Endothelial cell of umbilical vein (primary cell): ENCODE measurements at regions not wholly inside any gene's neighbourhood (a gene's known extent, or its start where the extent isn't known, plus 50 kb on each side); places are given as distances from the start of the nearest gene placed in this dataset.

Source experiments
- BruUV-seq: library from RNA; stranded (reverse); fragments of 400-500 nt; replicated peaks from 2 replicates; lab custom pipeline; 2021; lab: Mats Ljungman, UMichigan
- CTCF ChIA-PET: fragments of 300-600, 350-600 bp; sonication (Branson Sonifier 250); formaldehyde crosslinking; loops from one replicate; lab custom pipeline; 2021; ENCODE audit warnings: antibody characterized with exemption, inconsistent platforms; lab: Charles Lee
- POLR2A ChIA-PET: fragments of 300-600, 350-600 bp; sonication (Branson Sonifier 250); formaldehyde crosslinking; loops from one replicate; lab custom pipeline; 2021; ENCODE audit warnings: antibody characterized with exemption, inconsistent platforms; lab: Charles Lee
- DNase-seq: peaks from one replicate; pipeline ENCODE4 v3.0.0-alpha.2; 2011; ENCODE audit warnings: low read depth, low spot score
- FAIRE-seq: peaks from 2 replicates; lab custom pipeline; 2011; peaks lifted over from hg19 to GRCh38; lab: Jason Lieb, UNC
- H2AFZ ChIP-seq: 2 replicates; pipeline ENCODE4 v1.6.0; 2012; ENCODE audit warnings: low read depth, low read length, control low read depth, inconsistent platforms
- H3K27ac ChIP-seq: 2 replicates; pipeline ENCODE4 v1.5.1; 2011; ENCODE audit warnings: low read depth, mild to moderate bottlenecking, control low read depth, low read length, moderate library complexity; ENCODE audit not compliant: insufficient read depth
- H3K27me3 ChIP-seq, 2 experiments: 2 replicates each; pipeline versions ENCODE4 v1.6.0 to v1.6.1; 2011; ENCODE audit warnings: low read length in 2 of 2, mixed read lengths in 1 of 2; ENCODE audit not compliant: control insufficient read depth in 2 of 2, insufficient read depth in 2 of 2
- H3K36me3 ChIP-seq, 2 experiments: 2 replicates in 1 of 2; 3 replicates in 1 of 2; pipeline ENCODE4 v1.5.1; 2011; ENCODE audit warnings: low read length in 2 of 2, mild to moderate bottlenecking in 1 of 2, moderate library complexity in 1 of 2; ENCODE audit not compliant: control insufficient read depth in 2 of 2, insufficient read depth in 2 of 2; ENCODE audit errors: extremely low read depth in 1 of 2
- H3K4me1 ChIP-seq: 3 replicates; pipeline ENCODE4 v1.5.1; 2011; ENCODE audit warnings: mild to moderate bottlenecking, low read length; ENCODE audit not compliant: control insufficient read depth, insufficient read depth; ENCODE audit errors: extremely low read depth
- H3K4me2 ChIP-seq: 2 replicates; pipeline ENCODE4 v1.6.1; 2011; ENCODE audit warnings: low read length, control low read depth, mixed read lengths; ENCODE audit not compliant: insufficient read depth
- H3K4me3 ChIP-seq, 3 experiments: fragments of 200-600 bp in 1 of 3; sonication (generic), shearing (Covaris generic) in 1 of 3; replicated peaks in 1 of 3; 2 replicates each; pipeline ENCODE4 v1.5.1; 2011 to 2016; ENCODE audit warnings: control low read depth in 3 of 3, low read length in 3 of 3, mild to moderate bottlenecking in 2 of 3, inconsistent platforms in 1 of 3, low read depth in 1 of 3, moderate library complexity in 1 of 3; ENCODE audit not compliant: insufficient read depth in 1 of 3
- H3K79me2 ChIP-seq: 2 replicates; pipeline ENCODE4 v1.6.0; 2012; ENCODE audit warnings: low read length, inconsistent platforms; ENCODE audit not compliant: control insufficient read depth, insufficient read depth
- H3K9ac ChIP-seq: replicated peaks from 2 replicates; pipeline ENCODE3; 2011; ENCODE audit warnings: low read length, control low read depth; ENCODE audit not compliant: insufficient read depth; ENCODE audit errors: extremely low read depth
- H3K9me1 ChIP-seq: replicated peaks from 3 replicates; pipeline ENCODE4 v1.6.0; 2011; ENCODE audit warnings: mild to moderate bottlenecking, low read length; ENCODE audit not compliant: control insufficient read depth, insufficient read depth; ENCODE audit errors: extremely low read depth
- H3K9me3 ChIP-seq: replicated peaks from 2 replicates; pipeline ENCODE4 v1.5.1; 2012; ENCODE audit warnings: low read length, inconsistent platforms; ENCODE audit not compliant: control insufficient read depth, insufficient read depth
- H4K20me1 ChIP-seq: replicated peaks from 2 replicates; pipeline ENCODE3; 2011; ENCODE audit warnings: mild to moderate bottlenecking, low read length; ENCODE audit not compliant: control insufficient read depth, insufficient read depth; ENCODE audit errors: extremely low read depth
- EZH2 ChIP-seq: IDR thresholded peaks from 2 replicates; pipeline ENCODE4 v1.6.1; 2012; ENCODE audit warnings: borderline replicate concordance, low read depth, mild to moderate bottlenecking, moderate library complexity, low read length, inconsistent platforms; ENCODE audit not compliant: severe bottlenecking
- FOS ChIP-seq: IDR thresholded peaks from 2 replicates; pipeline ENCODE4 v1.6.1; 2011; ENCODE audit warnings: mild to moderate bottlenecking, low read length, moderate library complexity, borderline replicate concordance; ENCODE audit not compliant: insufficient read depth
- GATA2 ChIP-seq: IDR thresholded peaks from 2 replicates; pipeline ENCODE4 v1.7.0; 2011; ENCODE audit warnings: low read depth, mild to moderate bottlenecking, moderate library complexity, mixed read lengths, low read length; ENCODE audit not compliant: insufficient read length, insufficient read depth
- JUN ChIP-seq: IDR thresholded peaks from 2 replicates; pipeline ENCODE4 v1.6.1; 2011; ENCODE audit warnings: borderline replicate concordance, low read depth; ENCODE audit not compliant: insufficient read length, insufficient read depth
- MAX ChIP-seq: IDR thresholded peaks from 2 replicates; pipeline ENCODE4 v1.6.1; 2011; ENCODE audit not compliant: insufficient read depth, insufficient read length
- MYC ChIP-seq: IDR thresholded peaks from one replicate; pipeline ENCODE4 v1.6.1; 2011; ENCODE audit warnings: mild to moderate bottlenecking, low read depth, low read length
- POLR2A ChIP-seq: IDR thresholded peaks from 2 replicates; pipeline ENCODE4 v1.6.1; 2012; ENCODE audit warnings: low read depth, mild to moderate bottlenecking, control low read depth, low read length
- POLR2AphosphoS5 ChIP-seq: IDR thresholded peaks from 2 replicates; pipeline ENCODE4 v1.6.1; 2012; ENCODE audit warnings: low read depth, mild to moderate bottlenecking, control low read depth, low read length, moderate library complexity; ENCODE audit not compliant: insufficient read depth
- dilution Hi-C: fragments of 300-500 bp; cut with MboI; formaldehyde crosslinking; loops from one replicate; pipeline ENCODE4 v1.15.0; 2019; ENCODE audit warnings: low sequenced_read_pairs; ENCODE audit not compliant: extremely low pct_ligation_motif_present
- intact Hi-C: fragments of 100-400 bp; cut with micrococcal nuclease; formaldehyde crosslinking; loops from one replicate; pipeline ENCODE4 v1.10.0; 2022
- TF ChIP-seq, protein P1 (sequence below), 2 donors: IDR thresholded peaks; 1 replicate in 1 of 2; 2 replicates in 1 of 2; pipeline ENCODE4 v1.5.1; 2011; ENCODE audit warnings: low read length in 2 of 2, mild to moderate bottlenecking in 2 of 2, moderate library complexity in 2 of 2, control low read depth in 1 of 2, inconsistent platforms in 1 of 2, low read depth in 1 of 2; ENCODE audit not compliant: insufficient read depth in 1 of 2; ENCODE audit errors: extremely low read depth in 1 of 2

DNA sequence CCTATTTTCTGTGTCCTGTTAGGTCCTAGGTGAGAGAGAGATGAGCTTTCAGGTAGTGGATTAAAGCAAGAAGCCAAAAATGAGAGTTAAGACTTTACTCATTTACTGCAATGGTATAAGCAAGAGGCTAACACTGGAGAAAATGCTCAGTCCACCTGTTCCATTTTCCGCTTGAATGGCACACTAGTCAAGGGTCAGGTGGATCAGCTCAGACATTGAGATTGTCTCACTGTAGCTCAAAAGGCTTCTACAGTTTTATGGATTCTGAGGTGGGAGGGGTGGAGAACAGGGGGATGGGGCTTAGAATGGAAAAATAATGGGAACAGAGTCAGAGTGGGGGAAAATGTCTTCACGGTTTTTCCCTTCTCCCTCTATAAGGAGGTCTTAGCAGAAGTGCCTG, 57.3 kb upstream of the MUCL1 start:
- BruUV-seq = no TSS peak
- no peak overlapping the region for H2AFZ ChIP-seq
- intact Hi-C loops = no loop called here
- no peaks in the 10 kb centered on the region for H3K79me2 ChIP-seq
- ChIA-PET POLR2A (no interaction called here), CTCF (no interaction called here)
- H4K20me1 ChIP-seq = no peaks in the 10 kb centered on the region
- H3K9me1 ChIP-seq = no peaks in the 10 kb centered on the region
- H3K9me3 ChIP-seq = no peaks in the 10 kb centered on the region
- DNase-seq = no peak
- H3K36me3 ChIP-seq = no peaks in the 10 kb centered on the region
- H3K9ac ChIP-seq = no peak overlapping the region
- no peak overlapping the region for H3K4me2 ChIP-seq
- no peak for FAIRE-seq
- H3K4me1 ChIP-seq = no peaks in the 10 kb centered on the region
- no peak overlapping the region for H3K4me3 ChIP-seq
- no peaks in the 10 kb centered on the region for H3K27me3 ChIP-seq
- dilution Hi-C loops = no loop called here
- TF ChIP-seq MYC = no peak
- no peak for TF ChIP-seq MAX
- no peak for TF ChIP-seq POLR2AphosphoS5
- no peak for TF ChIP-seq EZH2
- TF ChIP-seq POLR2A = no peak
- no peak for TF ChIP-seq GATA2
- TF ChIP-seq, protein P1, sequence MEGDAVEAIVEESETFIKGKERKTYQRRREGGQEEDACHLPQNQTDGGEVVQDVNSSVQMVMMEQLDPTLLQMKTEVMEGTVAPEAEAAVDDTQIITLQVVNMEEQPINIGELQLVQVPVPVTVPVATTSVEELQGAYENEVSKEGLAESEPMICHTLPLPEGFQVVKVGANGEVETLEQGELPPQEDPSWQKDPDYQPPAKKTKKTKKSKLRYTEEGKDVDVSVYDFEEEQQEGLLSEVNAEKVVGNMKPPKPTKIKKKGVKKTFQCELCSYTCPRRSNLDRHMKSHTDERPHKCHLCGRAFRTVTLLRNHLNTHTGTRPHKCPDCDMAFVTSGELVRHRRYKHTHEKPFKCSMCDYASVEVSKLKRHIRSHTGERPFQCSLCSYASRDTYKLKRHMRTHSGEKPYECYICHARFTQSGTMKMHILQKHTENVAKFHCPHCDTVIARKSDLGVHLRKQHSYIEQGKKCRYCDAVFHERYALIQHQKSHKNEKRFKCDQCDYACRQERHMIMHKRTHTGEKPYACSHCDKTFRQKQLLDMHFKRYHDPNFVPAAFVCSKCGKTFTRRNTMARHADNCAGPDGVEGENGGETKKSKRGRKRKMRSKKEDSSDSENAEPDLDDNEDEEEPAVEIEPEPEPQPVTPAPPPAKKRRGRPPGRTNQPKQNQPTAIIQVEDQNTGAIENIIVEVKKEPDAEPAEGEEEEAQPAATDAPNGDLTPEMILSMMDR (IDR thresholded peaks at IDR 0.05; ENCODE audit: extremely low read depth in 1 of 2, insufficient read depth in 1 of 2, low read depth in 1 of 2, low read length in 2 of 2) = no peak
- no peak for TF ChIP-seq FOS
- no peak for TF ChIP-seq JUN
- H3K27ac ChIP-seq = no peak overlapping the region
